SK-N-SH treated with all-trans-retinoic acid at 6 μM for 48 hours (cell line): ENCODE measurements at regions not wholly inside any gene's neighbourhood (a gene's known extent, or its start where the extent isn't known, plus 50 kb on each side); places are given as distances from the start of the nearest gene placed in this dataset.

Experiments
- BACH2 ChIP-seq: fragments of 250-450 bp; sonication (Bioruptor Pico); IDR thresholded peaks from 2 replicates; pipeline ENCODE4 v1.9.0; 2021; ENCODE audit warnings: mild to moderate bottlenecking, borderline replicate concordance
- CREB5 ChIP-seq: fragments of 250-450 bp; sonication (Bioruptor Pico); IDR thresholded peaks from 2 replicates; pipeline ENCODE4 v1.5.1; 2020; ENCODE audit warnings: low read depth, mild to moderate bottlenecking, moderate library complexity
- GLIS3 ChIP-seq: fragments of 250-450 bp; sonication (Bioruptor Pico); IDR thresholded peaks from 2 replicates; pipeline ENCODE4 v1.5.0; 2020; ENCODE audit warnings: mild to moderate bottlenecking, moderate library complexity
- OSR1 ChIP-seq: fragments of 250-450 bp; sonication (Bioruptor Pico); IDR thresholded peaks from 2 replicates; pipeline ENCODE4 v1.8.0; 2022; ENCODE audit warnings: moderate library complexity, mild to moderate bottlenecking, inconsistent platforms
- PPARA ChIP-seq: fragments of 250-450 bp; sonication (Bioruptor Pico); IDR thresholded peaks from 2 replicates; pipeline ENCODE4 v1.5.0; 2020; ENCODE audit warnings: mild to moderate bottlenecking, borderline replicate concordance
- RARB ChIP-seq: fragments of 250-450 bp; sonication (Bioruptor Pico); IDR thresholded peaks from 2 replicates; pipeline ENCODE4 v1.8.0; 2021; ENCODE audit warnings: mild to moderate bottlenecking, moderate library complexity
- SNAI2 ChIP-seq: fragments of 250-450 bp; sonication (Bioruptor Pico); IDR thresholded peaks from 2 replicates; pipeline ENCODE4 v1.5.0; 2020; ENCODE audit warnings: mild to moderate bottlenecking, moderate library complexity
- TCF4 ChIP-seq: fragments of 250-450 bp; sonication (Bioruptor Pico); IDR thresholded peaks from 2 replicates; pipeline ENCODE4 v1.8.0; 2021; ENCODE audit warnings: mild to moderate bottlenecking, moderate library complexity, borderline replicate concordance
- ZFP3 ChIP-seq: fragments of 250-450 bp; sonication (Bioruptor Pico); IDR thresholded peaks from 2 replicates; pipeline ENCODE4 v1.5.0; 2020; ENCODE audit warnings: mild to moderate bottlenecking, moderate library complexity
- ZFP30 ChIP-seq: fragments of 450-650 bp; formaldehyde crosslinking; IDR thresholded peaks from 2 replicates; pipeline ENCODE4 v1.5.0; 2022; ENCODE audit warnings: mild to moderate bottlenecking, moderate library complexity
- ZNF8 ChIP-seq: fragments of 450-650 bp; formaldehyde crosslinking; IDR thresholded peaks from 2 replicates; pipeline ENCODE4 v1.5.0; 2020; ENCODE audit warnings: mild to moderate bottlenecking, moderate library complexity
- TF ChIP-seq, protein P1 (sequence below): fragments of 250-450 bp; sonication (Bioruptor Pico); IDR thresholded peaks from 2 replicates; pipeline ENCODE4 v1.5.1; 2021; ENCODE audit warnings: mild to moderate bottlenecking, moderate library complexity
- TF ChIP-seq, protein P2 (sequence below): fragments of 250-450 bp; sonication (Bioruptor Pico); IDR thresholded peaks from 2 replicates; pipeline ENCODE4 v1.8.0; 2020; ENCODE audit warnings: mild to moderate bottlenecking, moderate library complexity, borderline replicate concordance

- TF ChIP-seq, protein P1, sequence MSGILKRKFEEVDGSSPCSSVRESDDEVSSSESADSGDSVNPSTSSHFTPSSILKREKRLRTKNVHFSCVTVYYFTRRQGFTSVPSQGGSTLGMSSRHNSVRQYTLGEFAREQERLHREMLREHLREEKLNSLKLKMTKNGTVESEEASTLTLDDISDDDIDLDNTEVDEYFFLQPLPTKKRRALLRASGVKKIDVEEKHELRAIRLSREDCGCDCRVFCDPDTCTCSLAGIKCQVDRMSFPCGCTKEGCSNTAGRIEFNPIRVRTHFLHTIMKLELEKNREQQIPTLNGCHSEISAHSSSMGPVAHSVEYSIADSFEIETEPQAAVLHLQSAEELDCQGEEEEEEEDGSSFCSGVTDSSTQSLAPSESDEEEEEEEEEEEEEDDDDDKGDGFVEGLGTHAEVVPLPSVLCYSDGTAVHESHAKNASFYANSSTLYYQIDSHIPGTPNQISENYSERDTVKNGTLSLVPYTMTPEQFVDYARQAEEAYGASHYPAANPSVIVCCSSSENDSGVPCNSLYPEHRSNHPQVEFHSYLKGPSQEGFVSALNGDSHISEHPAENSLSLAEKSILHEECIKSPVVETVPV (CRISPR knock-in tag), result no peak
- TF ChIP-seq PPARA (CRISPR knock-in tag) (no peak), GLIS3 (CRISPR knock-in tag) (no peak), ZFP30 (no peak), CREB5 (CRISPR knock-in tag) (no peak), SNAI2 (no peak), ZNF8 (CRISPR knock-in tag) (no peak), OSR1 (CRISPR knock-in tag) (no peak), ZFP3 (CRISPR knock-in tag) (no peak), TCF4 (CRISPR knock-in tag) (no peak), BACH2 (CRISPR knock-in tag) (no peak), RARB (no peak)
- TF ChIP-seq, protein P2, sequence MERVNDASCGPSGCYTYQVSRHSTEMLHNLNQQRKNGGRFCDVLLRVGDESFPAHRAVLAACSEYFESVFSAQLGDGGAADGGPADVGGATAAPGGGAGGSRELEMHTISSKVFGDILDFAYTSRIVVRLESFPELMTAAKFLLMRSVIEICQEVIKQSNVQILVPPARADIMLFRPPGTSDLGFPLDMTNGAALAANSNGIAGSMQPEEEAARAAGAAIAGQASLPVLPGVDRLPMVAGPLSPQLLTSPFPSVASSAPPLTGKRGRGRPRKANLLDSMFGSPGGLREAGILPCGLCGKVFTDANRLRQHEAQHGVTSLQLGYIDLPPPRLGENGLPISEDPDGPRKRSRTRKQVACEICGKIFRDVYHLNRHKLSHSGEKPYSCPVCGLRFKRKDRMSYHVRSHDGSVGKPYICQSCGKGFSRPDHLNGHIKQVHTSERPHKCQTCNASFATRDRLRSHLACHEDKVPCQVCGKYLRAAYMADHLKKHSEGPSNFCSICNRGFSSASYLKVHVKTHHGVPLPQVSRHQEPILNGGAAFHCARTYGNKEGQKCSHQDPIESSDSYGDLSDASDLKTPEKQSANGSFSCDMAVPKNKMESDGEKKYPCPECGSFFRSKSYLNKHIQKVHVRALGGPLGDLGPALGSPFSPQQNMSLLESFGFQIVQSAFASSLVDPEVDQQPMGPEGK (CRISPR knock-in tag), result no peak
Observed at GRCh38 chr18:10061566-10062140, 147.8 kb downstream of the VAPA start.
